Loucy (cell line): ENCODE measurements at regions not wholly inside any gene's neighbourhood (a gene's known extent, or its start where the extent isn't known, plus 50 kb on each side); places are given as distances from the start of the nearest gene placed in this dataset.

ENCODE experiments used
- H2AFZ ChIP-seq: fragments of 200-600 bp; sonication (generic); 2 replicates; pipeline ENCODE4 v1.6.0; 2016; ENCODE audit warnings: antibody characterized with exemption, mild to moderate bottlenecking, low read length, moderate library complexity
- H3F3A ChIP-seq: fragments of 200-600 bp; 2 replicates; pipeline ENCODE4 v1.6.0; 2016; ENCODE audit warnings: antibody characterized with exemption, low read depth, mild to moderate bottlenecking
- H3K27me3 ChIP-seq: fragments of 200-600 bp; sonication (generic); 2 replicates; pipeline ENCODE4 v1.6.1; 2014; ENCODE audit warnings: low read length, mild to moderate bottlenecking; ENCODE audit not compliant: insufficient read depth, poor library complexity, severe bottlenecking
- H3K36me3 ChIP-seq: fragments of 200-600 bp; sonication (generic); 2 replicates; pipeline ENCODE4 v1.6.1; 2016; ENCODE audit warnings: low read length; ENCODE audit not compliant: insufficient read depth
- H3K4me1 ChIP-seq: fragments of 200-600 bp; sonication (generic); 2 replicates; pipeline ENCODE4 v1.5.1; 2014; ENCODE audit warnings: low read length, mild to moderate bottlenecking; ENCODE audit not compliant: insufficient read depth, poor library complexity, severe bottlenecking
- H3K4me2 ChIP-seq: fragments of 200-600 bp; sonication (generic); 2 replicates; pipeline ENCODE4 v1.6.0; 2014; ENCODE audit warnings: antibody characterized with exemption, low read length, low read depth, mild to moderate bottlenecking; ENCODE audit not compliant: poor library complexity, severe bottlenecking
- H3K4me3 ChIP-seq: fragments of 200-600 bp; sonication (generic); 2 replicates; pipeline ENCODE4 v1.5.1; 2014; ENCODE audit warnings: low read length, mild to moderate bottlenecking, mixed read lengths; ENCODE audit not compliant: poor library complexity, severe bottlenecking
- H3K79me2 ChIP-seq: fragments of 200-600 bp; sonication (generic); 2 replicates; pipeline ENCODE4 v1.6.1; 2014; ENCODE audit warnings: low read length; ENCODE audit not compliant: insufficient read depth
- H3K9ac ChIP-seq: fragments of 200-600 bp; sonication (generic); 2 replicates; pipeline ENCODE4 v1.6.0; 2014; ENCODE audit warnings: mild to moderate bottlenecking, low read depth, low read length, moderate library complexity; ENCODE audit not compliant: poor library complexity, severe bottlenecking
- H3K9me2 ChIP-seq: fragments of 200-600 bp; sonication (generic); replicated peaks from 2 replicates; pipeline ENCODE4 v1.6.1; 2016; ENCODE audit warnings: low read depth, low read length, mixed read lengths
- H3K9me3 ChIP-seq: fragments of 200-600 bp; sonication (generic); 2 replicates; pipeline ENCODE4 v1.6.1; 2014; ENCODE audit warnings: mild to moderate bottlenecking, antibody characterized with exemption, low read length, low read depth; ENCODE audit not compliant: insufficient read depth
- H4K20me1 ChIP-seq: fragments of 200-600 bp; sonication (generic); 2 replicates; pipeline ENCODE4 v1.6.0; 2014; ENCODE audit warnings: antibody characterized with exemption, low read length, mild to moderate bottlenecking; ENCODE audit not compliant: insufficient read depth, poor library complexity, severe bottlenecking
- CTCF ChIP-seq: fragments of 200-600 bp; sonication (generic); conservative IDR thresholded peaks from 2 replicates; pipeline ENCODE4 v1.5.1; 2014; ENCODE audit warnings: mild to moderate bottlenecking, antibody characterized with exemption, low read length
- EZH2phosphoT487 ChIP-seq: fragments of 200-600 bp; IDR thresholded peaks from 2 replicates; pipeline ENCODE4 v1.6.1; 2018; ENCODE audit warnings: antibody characterized with exemption, mild to moderate bottlenecking, moderate library complexity, borderline replicate concordance

- Histone ChIP-seq H3K9me2 (no peaks in the 10 kb centered on the region), H3K4me3 (no peak overlapping the region), H3K9ac (no peak overlapping the region), H3K9me3 (no peaks in the 10 kb centered on the region), H4K20me1 (no peaks in the 10 kb centered on the region), H3K79me2 (no peaks in the 10 kb centered on the region), H3K4me2 (no peak overlapping the region), H3F3A (no peaks in the 10 kb centered on the region), H3K27me3 (no peaks in the 10 kb centered on the region), H3K4me1 (no peaks in the 10 kb centered on the region), H3K36me3 (no peaks in the 10 kb centered on the region), H2AFZ (no peak overlapping the region)
- TF ChIP-seq CTCF (no peak), EZH2phosphoT487 (no peak)
These were observed 187.5 kb downstream of the IRF8 start for GRCh38 chr16:86086471-86086870.

GRCh38 chr16:86087011-86087895 lies 188.3 kb downstream of the IRF8 start:
- H3K4me2 ChIP-seq: no peak overlapping the region
- no peak overlapping the region for H3K9ac ChIP-seq

GRCh38 chr16:86087896-86088230 lies 188.9 kb downstream of the IRF8 start:
- H3K36me3 ChIP-seq: no peaks in the 10 kb centered on the region
- no peak overlapping the region for H3K4me2 ChIP-seq

More at GRCh38 chr16:86087011-86087895, 188.3 kb downstream of the IRF8 start:
- no peaks in the 10 kb centered on the region for H3F3A ChIP-seq
- H2AFZ ChIP-seq: no peak overlapping the region
- H3K4me1 ChIP-seq: no peaks in the 10 kb centered on the region
- H3K36me3 ChIP-seq: no peaks in the 10 kb centered on the region
- no peaks in the 10 kb centered on the region for H3K79me2 ChIP-seq
- no peaks in the 10 kb centered on the region for H4K20me1 ChIP-seq
- no peaks in the 10 kb centered on the region for H3K27me3 ChIP-seq
- H3K9me2 ChIP-seq: no peaks in the 10 kb centered on the region
- no peak overlapping the region for H3K4me3 ChIP-seq
- no peaks in the 10 kb centered on the region for H3K9me3 ChIP-seq
- TF ChIP-seq CTCF (no peak), EZH2phosphoT487 (no peak)

More at GRCh38 chr16:86087896-86088230, 188.9 kb downstream of the IRF8 start:
- TF ChIP-seq CTCF (no peak), EZH2phosphoT487 (no peak)
- Histone ChIP-seq H3K79me2 (no peaks in the 10 kb centered on the region), H3K9ac (no peak overlapping the region), H4K20me1 (no peaks in the 10 kb centered on the region), H3K4me3 (no peak overlapping the region), H3K9me3 (no peaks in the 10 kb centered on the region), H3K4me1 (no peaks in the 10 kb centered on the region), H2AFZ (no peak overlapping the region), H3K9me2 (no peaks in the 10 kb centered on the region), H3F3A (no peaks in the 10 kb centered on the region), H3K27me3 (no peaks in the 10 kb centered on the region)
